PC-3 (cell line): ENCODE measurements at regions not wholly inside any gene's neighbourhood (a gene's known extent, or its start where the extent isn't known, plus 50 kb on each side); places are given as distances from the start of the nearest gene placed in this dataset.

Experiments used
- ATAC-seq: fragments of 200-7000 bp; cut with Tn5 transposase; 2 replicates; pipeline ENCODE4 v1.9.1; 2020; ENCODE audit warnings: mild to moderate bottlenecking, moderate library complexity
- BruUV-seq: library from RNA; stranded (reverse); fragments of 400-500 nt; replicated peaks from 2 replicates; lab custom pipeline; 2021; lab: Mats Ljungman, UMichigan
- CTCF ChIA-PET: fragments of 300-600 bp; sonication (Branson Sonifier 250); formaldehyde crosslinking; loops from one replicate; lab custom pipeline; 2022; ENCODE audit warnings: antibody characterized with exemption; lab: Charles Lee
- POLR2A ChIA-PET: fragments of 300-600 bp; sonication (Branson Sonifier 250); formaldehyde crosslinking; loops from one replicate; lab custom pipeline; 2022; ENCODE audit warnings: antibody characterized with exemption; ENCODE audit not compliant: unreplicated experiment; lab: Charles Lee
- DNase-seq: peaks from one replicate; pipeline ENCODE4 v3.0.0-alpha.2; 2015
- H2AFZ ChIP-seq: fragments of 300-600 bp; sonication (generic); 2 replicates; pipeline ENCODE4 v1.6.0; 2016; ENCODE audit warnings: antibody characterized with exemption, low read length
- H3F3A ChIP-seq: fragments of 300-600 bp; sonication (generic); one replicate; pipeline ENCODE4 v1.6.0; 2017; ENCODE audit warnings: antibody characterized with exemption, low read length, control low read depth, mild to moderate bottlenecking; ENCODE audit not compliant: unreplicated experiment
- H3K27ac ChIP-seq: fragments of 300-600 bp; sonication (generic); 2 replicates; pipeline ENCODE4 v1.5.1; 2016; ENCODE audit warnings: mild to moderate bottlenecking, low read length
- H3K27me3 ChIP-seq: fragments of 300-600 bp; sonication (generic); 2 replicates; pipeline ENCODE4 v1.6.1; 2016; ENCODE audit warnings: low read length, mixed read lengths
- H3K36me3 ChIP-seq: fragments of 300-600 bp; sonication (generic); 2 replicates; pipeline ENCODE4 v1.6.1; 2016; ENCODE audit warnings: low read depth, mixed run types, low read length, mixed read lengths
- H3K4me1 ChIP-seq: fragments of 300-600 bp; sonication (generic); 2 replicates; pipeline ENCODE4 v1.5.1; 2016; ENCODE audit warnings: low read length; ENCODE audit not compliant: insufficient read depth
- H3K4me2 ChIP-seq: fragments of 300-600 bp; sonication (generic); 2 replicates; pipeline ENCODE4 v1.6.0; 2016; ENCODE audit warnings: low read length
- H3K4me3 ChIP-seq: fragments of 300-600 bp; sonication (generic); 2 replicates; pipeline ENCODE4 v1.5.1; 2016; ENCODE audit warnings: mild to moderate bottlenecking, low read length, mixed read lengths
- H3K79me2 ChIP-seq: fragments of 300-600 bp; sonication (generic); 2 replicates; pipeline ENCODE4 v1.6.1; 2017; ENCODE audit warnings: low read length, mixed read lengths
- H3K9ac ChIP-seq: fragments of 300-600 bp; sonication (generic); 2 replicates; pipeline ENCODE4 v1.6.0; 2016; ENCODE audit warnings: mild to moderate bottlenecking, low read length
- H3K9me2 ChIP-seq: fragments of 300-600 bp; sonication (generic); replicated peaks from 2 replicates; pipeline ENCODE4 v1.6.1; 2016; ENCODE audit warnings: mixed run types, low read length, mixed read lengths
- H3K9me3 ChIP-seq: fragments of 300-600 bp; sonication (generic); 2 replicates; pipeline ENCODE4 v1.6.1; 2016; ENCODE audit warnings: low read length, mixed read lengths
- H4K20me1 ChIP-seq: fragments of 300-600 bp; sonication (generic); 2 replicates; pipeline ENCODE4 v1.6.1; 2016; ENCODE audit warnings: low read length, mixed read lengths
- EZH2 ChIP-seq: fragments of 300-600 bp; sonication (generic); IDR thresholded peaks from one replicate; pipeline ENCODE4 v1.6.1; 2017; ENCODE audit warnings: antibody characterized with exemption, mild to moderate bottlenecking, low read length; ENCODE audit not compliant: unreplicated experiment
- EZH2phosphoT487 ChIP-seq: fragments of 300-600 bp; sonication (generic); IDR thresholded peaks from 2 replicates; pipeline ENCODE4 v1.6.1; 2018; ENCODE audit warnings: mild to moderate bottlenecking, antibody characterized with exemption, low read length, borderline replicate concordance
- intact Hi-C: fragments of 100-400 bp; cut with micrococcal nuclease; formaldehyde crosslinking; loops from 2 replicates; pipeline ENCODE4 v1.9.0; 2023
- TF ChIP-seq, protein P1 (sequence below): fragments of 300-600 bp; sonication (generic); conservative IDR thresholded peaks from 2 replicates; pipeline ENCODE4 v1.5.1; 2017; ENCODE audit warnings: antibody characterized with exemption, low read depth, mild to moderate bottlenecking, low read length

DNA sequence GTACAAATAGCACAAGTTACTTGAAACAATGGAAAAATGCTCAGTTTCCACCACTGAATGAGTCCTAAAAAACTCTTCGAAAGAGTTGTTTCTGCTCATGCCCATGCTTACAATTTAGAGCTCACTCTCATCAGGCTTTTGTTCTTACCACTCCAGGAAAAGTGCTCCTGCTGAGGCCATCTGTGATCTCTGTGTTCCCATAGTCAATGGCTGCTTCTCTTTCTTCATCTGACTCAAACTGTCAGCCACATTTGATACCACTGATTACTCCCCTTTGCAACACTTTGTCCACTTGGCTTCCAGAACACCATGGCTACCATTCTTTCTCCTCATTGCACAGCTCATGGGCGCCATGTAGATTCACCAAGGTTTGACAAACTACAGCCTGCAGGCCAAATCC is 80.0 kb upstream of the SLC34A2 start:
- no peaks in the 10 kb centered on the region for H3K9me3 ChIP-seq
- CTCF ChIA-PET: no interaction called here
- BruUV-seq: no TSS peak
- H3K79me2 ChIP-seq: no peaks in the 10 kb centered on the region
- no peak overlapping the region for H3K4me2 ChIP-seq
- H4K20me1 ChIP-seq: no peaks in the 10 kb centered on the region
- no peak overlapping the region for H2AFZ ChIP-seq
- H3F3A ChIP-seq: no peaks in the 10 kb centered on the region
- DNase-seq (no peak), ATAC-seq (no peak)
- no peak overlapping the region for H3K27ac ChIP-seq
- H3K4me3 ChIP-seq: no peak overlapping the region
- H3K9ac ChIP-seq: no peak overlapping the region
- H3K27me3 ChIP-seq: no peaks in the 10 kb centered on the region
- POLR2A ChIA-PET: no interaction called here
- no peaks in the 10 kb centered on the region for H3K36me3 ChIP-seq
- no peaks in the 10 kb centered on the region for H3K4me1 ChIP-seq
- intact Hi-C loops: no loop called here
- no peaks in the 10 kb centered on the region for H3K9me2 ChIP-seq
- TF ChIP-seq, protein P1, sequence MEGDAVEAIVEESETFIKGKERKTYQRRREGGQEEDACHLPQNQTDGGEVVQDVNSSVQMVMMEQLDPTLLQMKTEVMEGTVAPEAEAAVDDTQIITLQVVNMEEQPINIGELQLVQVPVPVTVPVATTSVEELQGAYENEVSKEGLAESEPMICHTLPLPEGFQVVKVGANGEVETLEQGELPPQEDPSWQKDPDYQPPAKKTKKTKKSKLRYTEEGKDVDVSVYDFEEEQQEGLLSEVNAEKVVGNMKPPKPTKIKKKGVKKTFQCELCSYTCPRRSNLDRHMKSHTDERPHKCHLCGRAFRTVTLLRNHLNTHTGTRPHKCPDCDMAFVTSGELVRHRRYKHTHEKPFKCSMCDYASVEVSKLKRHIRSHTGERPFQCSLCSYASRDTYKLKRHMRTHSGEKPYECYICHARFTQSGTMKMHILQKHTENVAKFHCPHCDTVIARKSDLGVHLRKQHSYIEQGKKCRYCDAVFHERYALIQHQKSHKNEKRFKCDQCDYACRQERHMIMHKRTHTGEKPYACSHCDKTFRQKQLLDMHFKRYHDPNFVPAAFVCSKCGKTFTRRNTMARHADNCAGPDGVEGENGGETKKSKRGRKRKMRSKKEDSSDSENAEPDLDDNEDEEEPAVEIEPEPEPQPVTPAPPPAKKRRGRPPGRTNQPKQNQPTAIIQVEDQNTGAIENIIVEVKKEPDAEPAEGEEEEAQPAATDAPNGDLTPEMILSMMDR: no peak
- no peak for TF ChIP-seq EZH2
- no peak for TF ChIP-seq EZH2phosphoT487

DNA sequence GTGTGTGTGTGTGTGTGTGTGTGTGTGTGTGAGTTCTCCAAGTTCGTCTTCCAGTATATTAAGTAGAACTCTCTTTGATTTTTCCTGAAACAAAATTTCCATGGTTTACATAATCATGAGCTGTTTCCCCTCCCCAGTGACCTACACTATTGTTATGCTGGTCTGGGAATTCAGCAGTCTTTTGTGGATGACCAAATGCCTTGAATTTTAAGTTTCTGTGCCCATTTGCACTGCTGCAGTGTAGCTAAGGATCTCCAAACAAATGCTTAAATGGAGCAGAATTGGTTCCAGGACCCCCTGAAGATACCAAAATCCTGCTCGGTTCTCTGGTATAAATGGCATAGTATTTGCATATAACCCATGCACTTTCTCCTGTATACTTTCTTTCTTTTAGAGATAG is 77.2 kb upstream of the SLC34A2 start:
- Histone ChIP-seq H3K36me3 (no peaks in the 10 kb centered on the region), H3K9me2 (no peaks in the 10 kb centered on the region), H3K27ac (no peak overlapping the region), H3K4me3 (no peak overlapping the region), H4K20me1 (no peaks in the 10 kb centered on the region), H3K9ac (no peak overlapping the region), H3K79me2 (no peaks in the 10 kb centered on the region), H3K27me3 (no peaks in the 10 kb centered on the region), H2AFZ (no peak overlapping the region), H3K4me2 (no peak overlapping the region), H3F3A (no peaks in the 10 kb centered on the region), H3K4me1 (no peaks in the 10 kb centered on the region), H3K9me3 (no peaks in the 10 kb centered on the region)
- ATAC-seq (no peak), DNase-seq (no peak)
- BruUV-seq: no TSS peak
- CTCF ChIA-PET: no interaction called here
- intact Hi-C loops: no loop called here
- POLR2A ChIA-PET: interaction anchor here (0.6 kb wide), 1 partner anchor 94 kb away, joined by 5 read pairs; no protein-coding TSS in a partner anchor
- TF ChIP-seq EZH2 (no peak), EZH2phosphoT487 (no peak)
- TF ChIP-seq, protein P1: no peak

DNA sequence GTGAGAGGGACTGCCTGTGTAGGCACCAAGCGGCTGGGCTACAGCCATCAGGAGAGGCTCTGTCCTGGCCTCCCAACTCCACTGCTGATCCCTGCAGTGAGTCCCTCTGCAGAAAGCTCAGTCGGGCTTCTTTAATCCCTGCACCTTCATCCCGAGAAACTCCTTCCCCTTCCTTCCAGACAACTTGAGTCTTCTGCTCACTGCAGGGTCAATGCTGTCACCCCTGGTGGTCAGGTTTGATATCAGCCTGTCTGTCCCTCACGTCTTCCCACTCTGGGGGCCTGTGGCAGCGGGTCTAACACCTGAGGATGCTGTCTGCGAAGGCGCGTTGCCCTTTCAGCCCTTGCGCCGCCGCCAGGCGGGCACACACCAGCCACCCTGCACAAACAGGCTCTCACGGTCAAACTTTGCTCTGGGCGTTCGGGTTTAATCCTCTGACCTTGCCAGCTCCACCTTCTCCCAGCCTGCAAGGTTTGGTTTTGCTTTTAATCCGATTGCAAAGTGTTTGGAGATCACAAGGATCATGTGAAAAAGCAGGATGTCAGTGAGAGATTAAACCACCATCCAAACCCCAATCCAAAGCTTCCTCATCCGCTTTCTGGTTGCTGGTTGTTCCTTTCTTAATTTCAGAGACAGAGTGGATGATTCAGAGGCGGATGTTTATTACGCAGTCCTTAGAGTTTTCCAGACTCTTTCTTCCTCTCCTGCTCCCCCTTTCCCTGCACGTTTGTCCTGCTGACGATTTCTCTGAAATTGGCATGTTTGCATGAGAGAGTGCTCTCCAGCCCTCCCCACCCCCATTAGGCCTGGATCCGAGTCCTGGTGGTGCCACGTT is 74.8 kb upstream of the SLC34A2 start:
- BruUV-seq: no TSS peak
- TF ChIP-seq EZH2phosphoT487: no peak
- no peak for TF ChIP-seq EZH2
- TF ChIP-seq, protein P1: no peak
- intact Hi-C loops: no loop called here

More for the DNA sequence above, 74.8 kb upstream of the SLC34A2 start:
- POLR2A ChIA-PET: no interaction called here
- no peaks in the 10 kb centered on the region for H3K27me3 ChIP-seq
- H4K20me1 ChIP-seq: no peaks in the 10 kb centered on the region
- no peak overlapping the region for H2AFZ ChIP-seq
- no peaks in the 10 kb centered on the region for H3F3A ChIP-seq
- no peak overlapping the region for H3K4me3 ChIP-seq
- no peaks in the 10 kb centered on the region for H3K9me3 ChIP-seq
- H3K27ac ChIP-seq: no peak overlapping the region
- no peaks in the 10 kb centered on the region for H3K79me2 ChIP-seq
- DNase-seq (no peak), ATAC-seq (no peak)
- no peaks in the 10 kb centered on the region for H3K9me2 ChIP-seq
- CTCF ChIA-PET: no interaction called here
- no peaks in the 10 kb centered on the region for H3K36me3 ChIP-seq
- H3K9ac ChIP-seq: no peak overlapping the region
- no peaks in the 10 kb centered on the region for H3K4me1 ChIP-seq
- H3K4me2 ChIP-seq: no peak overlapping the region
